GM18508 (cell line): ENCODE measurements at regions not wholly inside any gene's neighbourhood (a gene's known extent, or its start where the extent isn't known, plus 50 kb on each side); places are given as distances from the start of the nearest gene placed in this dataset.
"Not testable (repeated sequence)": the region's sequence is repeated elsewhere in the genome, so short reads cannot be mapped to it uniquely, and the experiment has no call there.

Experiments used
- ATAC-seq: cut with Tn5 transposase; IDR thresholded peaks from one replicate; pipeline ENCODE4 v1.9.1; 2021; ENCODE audit warnings: moderate number of reproducible peaks; ENCODE audit not compliant: insufficient read depth, unreplicated experiment

DNA sequence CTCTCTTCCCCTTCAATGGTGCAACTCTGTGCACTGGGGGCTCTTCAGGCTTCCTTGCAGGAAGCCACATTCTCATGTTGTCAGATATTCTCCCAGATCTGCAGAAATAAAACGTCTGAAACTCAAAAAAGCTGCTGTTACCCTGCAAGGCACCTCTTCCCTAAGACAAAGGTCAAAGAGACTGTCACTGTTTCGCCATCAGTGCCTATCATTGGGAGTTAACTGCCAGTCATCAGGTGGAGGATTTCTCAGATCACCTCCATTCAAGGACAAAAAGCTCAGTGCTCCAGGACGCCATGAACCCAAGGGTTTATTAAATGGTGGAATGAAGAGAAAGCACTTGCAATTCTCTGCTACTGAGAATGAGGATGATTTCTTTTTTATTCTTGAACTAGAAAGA lies 144.6 kb upstream of the PALS2 start:
- no peak for ATAC-seq

DNA sequence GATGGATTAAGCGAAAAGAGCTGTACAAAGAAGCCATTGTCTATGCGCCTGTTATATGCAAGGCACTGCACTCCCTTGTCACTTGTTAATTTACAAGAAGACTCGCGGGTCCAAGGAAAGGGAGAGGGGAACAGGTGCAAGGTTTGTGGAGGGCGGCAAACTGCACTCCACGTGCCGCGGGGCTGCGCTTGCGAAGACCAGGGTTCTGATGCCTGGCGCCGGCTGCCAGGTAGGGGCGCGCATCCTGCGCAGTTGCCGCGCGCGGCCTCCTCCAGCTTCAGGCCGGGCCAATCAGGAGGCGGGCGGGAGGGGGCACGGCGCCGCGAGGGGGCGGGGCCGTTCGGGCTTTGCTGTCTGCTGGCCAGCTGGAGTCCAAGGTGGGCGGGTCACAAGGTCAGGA lies 140.6 kb upstream of the PALS2 start:
- no peak for ATAC-seq

DNA sequence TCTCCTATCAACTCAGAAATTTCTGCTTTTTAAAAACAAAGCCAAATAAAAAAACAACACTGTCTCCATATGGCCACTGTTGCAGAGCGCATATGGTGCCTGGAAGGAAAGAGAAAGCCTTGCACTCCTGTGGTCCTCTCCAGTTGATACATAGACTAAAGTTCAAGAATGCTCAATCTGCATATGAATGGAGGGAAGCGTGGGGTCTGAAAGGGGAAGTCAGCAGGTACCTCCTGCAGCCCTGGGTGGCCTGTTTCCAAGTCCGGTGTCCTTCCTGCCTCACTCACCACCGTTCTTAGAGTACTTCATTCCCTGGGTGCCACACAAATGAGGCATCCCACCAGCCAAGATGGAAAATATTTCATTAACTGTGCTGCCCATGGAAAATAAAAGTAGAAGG lies 138.3 kb upstream of the PALS2 start:
- ATAC-seq: no peak

DNA sequence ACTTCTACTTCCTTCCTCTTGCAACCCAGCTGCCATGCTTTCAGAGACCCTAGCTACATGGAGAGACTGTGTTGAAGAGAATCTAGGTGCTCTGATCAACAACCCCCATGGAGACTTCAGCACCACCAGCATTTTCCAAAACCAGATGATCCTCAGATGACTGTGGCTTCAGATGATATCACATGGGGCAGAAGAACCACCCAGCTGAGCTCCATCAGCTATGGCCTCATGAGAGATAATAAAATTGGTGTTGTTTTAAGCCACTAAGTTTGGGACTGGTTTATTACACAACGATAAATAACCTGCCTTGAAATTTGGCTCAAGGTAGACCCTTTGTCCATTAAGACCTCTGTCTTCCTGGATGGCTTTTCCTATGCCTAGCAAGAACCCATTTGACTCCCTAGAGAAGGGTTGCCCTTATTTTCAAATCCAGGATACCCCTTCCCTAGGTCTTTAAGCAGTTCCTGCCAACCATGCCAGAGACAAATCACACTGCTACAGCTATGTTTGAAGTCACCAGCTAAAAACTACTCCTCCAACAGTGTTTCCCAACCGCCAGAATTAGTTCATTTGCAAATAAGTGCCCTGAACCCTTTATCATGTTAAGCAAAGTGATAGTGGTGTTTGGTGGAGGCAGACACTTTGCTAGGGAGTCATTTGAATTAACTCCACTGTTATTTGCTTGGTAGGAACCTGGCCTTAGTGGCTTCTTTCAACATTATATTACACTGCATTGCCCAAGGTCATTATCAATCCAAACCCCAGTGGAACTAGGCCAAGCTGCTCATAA lies 136.9 kb upstream of the PALS2 start:
- no peak for ATAC-seq

DNA sequence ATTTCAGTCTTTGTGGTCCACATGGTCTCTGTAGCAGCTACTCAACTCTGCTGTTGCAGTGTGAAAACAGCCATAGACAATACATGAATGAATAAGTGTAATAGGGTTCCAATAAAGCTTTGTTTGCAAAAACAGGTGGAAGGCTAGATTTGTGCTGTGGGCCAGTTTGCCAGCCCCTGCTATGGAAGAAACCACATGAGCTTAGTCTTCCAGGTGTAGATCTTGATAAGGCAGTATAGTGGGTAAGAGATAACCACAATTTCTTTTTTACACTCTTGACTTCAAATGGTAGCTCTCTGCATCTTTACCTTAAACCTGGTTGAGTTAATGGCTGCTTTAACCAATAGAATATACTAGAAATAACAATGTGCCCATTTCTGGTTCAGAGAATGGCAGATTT lies 135.0 kb upstream of the PALS2 start:
- no peak for ATAC-seq

DNA sequence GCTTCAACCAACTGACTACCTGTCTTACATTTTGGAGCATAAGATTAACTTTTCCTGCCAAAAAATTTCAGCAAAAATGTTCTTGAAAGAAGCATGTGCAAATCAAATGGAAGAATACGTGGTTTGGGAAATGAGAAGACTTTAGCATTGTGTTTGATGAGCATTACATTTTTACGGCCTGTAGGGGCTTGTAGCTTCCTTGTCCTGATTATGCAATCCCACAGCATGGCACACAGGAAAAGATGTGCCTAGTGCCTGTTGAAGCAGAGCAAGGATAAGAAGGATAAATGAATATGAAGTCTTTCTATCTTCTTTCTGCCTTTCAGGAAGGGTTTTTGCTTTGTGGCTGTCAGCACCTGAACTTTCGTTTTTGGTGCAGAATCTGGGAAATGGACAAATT lies 134.1 kb upstream of the PALS2 start:
- ATAC-seq: not testable (repeated sequence)

DNA sequence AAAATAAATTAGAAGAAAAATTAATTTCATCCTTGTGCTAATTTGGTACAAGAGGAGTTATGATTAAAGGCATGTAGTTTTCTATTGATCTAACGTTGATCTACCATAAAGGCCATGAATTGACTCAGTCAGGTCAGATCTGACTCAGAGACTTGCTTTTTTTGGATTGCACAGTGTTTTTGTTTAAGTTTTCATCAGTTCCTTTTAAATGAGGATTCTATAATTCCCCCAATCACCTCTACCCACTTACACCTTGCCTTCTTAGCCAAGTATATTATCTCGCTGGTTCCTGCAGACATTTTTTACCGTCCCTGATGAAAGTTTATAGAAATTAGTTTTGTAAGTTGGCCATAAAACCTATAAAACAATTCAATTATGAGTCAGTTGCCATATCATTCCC lies 132.4 kb upstream of the PALS2 start:
- no peak for ATAC-seq

DNA sequence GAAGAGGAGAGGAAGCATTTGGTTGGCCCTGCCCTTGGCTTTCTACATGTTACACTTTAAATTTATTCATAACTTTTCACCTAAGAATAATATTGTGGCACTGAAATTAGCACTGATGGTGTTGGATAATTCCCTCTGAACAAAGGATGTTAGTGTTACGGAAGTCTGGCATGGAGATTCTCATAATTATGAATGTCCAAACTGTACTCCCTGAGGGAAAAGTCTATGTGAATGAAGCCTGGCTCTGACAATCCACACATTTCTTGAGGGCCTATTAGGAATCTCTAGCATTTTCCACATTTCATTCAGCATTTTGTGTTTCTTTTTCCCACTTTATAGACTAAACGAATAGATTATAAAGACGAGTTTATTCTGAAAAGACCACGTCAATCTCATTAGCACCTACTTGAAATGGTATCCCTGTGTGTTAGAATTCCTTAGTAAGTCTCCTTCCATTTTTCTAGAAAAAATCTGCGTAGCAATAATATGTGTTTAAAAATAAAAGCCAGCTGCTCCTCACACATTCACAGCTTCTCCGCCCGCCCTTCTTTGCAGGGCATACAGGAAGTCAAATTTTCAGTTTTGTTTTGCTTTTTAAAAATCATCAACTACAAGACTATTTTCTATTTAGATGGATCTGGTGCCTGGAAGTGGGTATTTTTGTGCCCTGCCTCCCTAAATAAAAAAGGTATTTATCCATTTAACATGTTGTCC lies 131.8 kb upstream of the PALS2 start:
- ATAC-seq: no peak

DNA sequence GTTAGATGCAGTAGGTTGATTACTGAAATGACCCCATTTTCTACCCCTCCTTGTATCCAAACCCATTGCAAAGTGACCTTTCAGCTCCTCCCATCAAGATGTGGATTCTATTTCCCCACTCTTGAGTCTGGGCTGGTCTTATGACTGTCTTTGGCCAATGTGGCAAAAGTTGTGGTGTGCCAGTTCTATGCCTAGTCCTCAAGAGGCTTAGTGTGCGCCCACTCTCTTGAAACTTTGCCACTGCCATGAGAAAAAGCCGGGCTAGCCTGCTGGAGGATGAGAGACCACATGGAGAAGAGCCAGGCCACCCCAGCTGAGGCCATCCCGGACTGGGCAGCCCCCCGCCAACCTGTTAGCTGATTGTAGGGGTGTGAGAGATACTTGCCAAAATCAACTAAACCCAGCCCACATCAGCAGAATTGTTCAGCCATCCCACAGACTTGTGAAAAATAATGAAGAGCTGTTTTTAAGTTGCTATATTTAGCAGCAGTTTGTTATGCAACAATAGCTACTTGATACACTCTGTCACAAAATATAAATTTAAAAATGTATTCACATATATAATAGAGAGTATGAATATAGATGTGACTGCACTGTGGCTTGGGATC lies 131.0 kb upstream of the PALS2 start:
- ATAC-seq: no peak

DNA sequence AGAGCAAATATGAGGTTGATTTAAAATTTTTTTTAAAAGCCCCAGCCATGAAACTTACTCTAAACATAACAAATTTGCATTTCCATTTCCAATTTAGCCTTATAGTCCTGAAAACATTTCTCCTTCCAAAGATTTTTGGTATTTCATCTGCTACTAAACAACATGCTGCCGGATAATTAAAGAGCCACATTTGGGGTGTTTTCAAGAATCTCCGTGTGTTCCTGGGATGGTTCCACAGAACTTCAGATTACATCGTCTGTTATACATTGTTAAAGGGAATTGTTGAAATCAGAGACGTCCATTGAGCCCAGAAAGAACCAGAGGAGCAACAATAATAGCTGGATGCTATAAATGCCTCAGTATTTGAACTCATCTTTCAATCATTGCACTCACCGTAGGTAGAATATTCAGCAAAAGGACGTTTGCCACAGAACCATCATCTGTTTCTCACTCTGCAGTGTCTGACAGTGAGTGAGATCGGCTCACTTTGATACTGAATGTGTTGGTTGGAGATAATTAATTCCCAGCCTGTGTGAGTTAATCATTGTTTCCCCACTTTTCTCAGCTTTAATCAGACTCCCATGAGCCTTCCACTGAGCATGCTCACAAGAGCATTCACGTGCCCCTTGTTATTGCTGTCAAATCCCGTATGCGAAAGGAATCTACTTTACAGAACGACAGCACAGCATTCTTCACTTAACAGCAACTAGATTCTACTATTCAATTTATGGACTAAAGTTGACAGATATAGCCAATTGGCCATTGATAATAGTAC lies 128.4 kb upstream of the PALS2 start:
- ATAC-seq: no peak

DNA sequence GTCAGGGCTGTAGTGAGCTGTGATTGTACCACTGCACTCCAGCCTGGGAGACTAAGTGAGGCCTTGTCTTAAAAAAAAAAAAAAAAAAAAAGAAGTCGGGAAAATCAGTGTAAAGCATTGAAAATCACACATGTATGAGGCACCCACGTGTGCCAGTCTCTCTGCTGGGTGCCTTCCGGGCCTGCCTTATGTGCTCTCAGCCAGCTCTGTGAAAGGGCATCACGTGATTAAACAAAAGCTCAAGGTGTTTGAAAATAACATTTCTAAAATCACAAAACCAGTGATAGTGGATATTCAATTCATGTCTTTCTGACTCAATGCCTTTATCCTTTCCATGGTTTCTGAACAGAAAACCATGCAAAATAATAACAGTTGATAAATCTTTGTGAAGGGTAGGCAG lies 125.2 kb upstream of the PALS2 start:
- ATAC-seq: no peak

DNA sequence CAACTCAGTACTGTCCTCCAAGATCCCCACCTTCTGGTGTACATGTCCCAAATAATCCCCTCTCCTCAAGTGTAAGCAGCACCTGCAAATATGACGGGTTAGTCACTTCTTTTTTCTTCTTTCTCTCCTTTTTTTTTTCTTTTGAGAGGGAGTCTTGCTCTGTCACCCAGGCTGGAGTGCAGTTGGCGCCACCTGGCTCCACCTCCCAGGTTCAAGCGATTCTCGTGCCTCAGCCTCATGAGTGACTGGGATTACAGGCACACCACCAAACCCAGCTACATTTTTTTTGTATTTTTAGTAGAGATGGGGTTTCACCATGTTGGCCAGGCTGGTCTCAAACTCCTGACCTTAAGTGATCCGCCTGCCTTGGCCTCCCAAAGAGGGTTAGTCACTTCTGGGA lies 123.8 kb upstream of the PALS2 start:
- ATAC-seq: not testable (repeated sequence)

DNA sequence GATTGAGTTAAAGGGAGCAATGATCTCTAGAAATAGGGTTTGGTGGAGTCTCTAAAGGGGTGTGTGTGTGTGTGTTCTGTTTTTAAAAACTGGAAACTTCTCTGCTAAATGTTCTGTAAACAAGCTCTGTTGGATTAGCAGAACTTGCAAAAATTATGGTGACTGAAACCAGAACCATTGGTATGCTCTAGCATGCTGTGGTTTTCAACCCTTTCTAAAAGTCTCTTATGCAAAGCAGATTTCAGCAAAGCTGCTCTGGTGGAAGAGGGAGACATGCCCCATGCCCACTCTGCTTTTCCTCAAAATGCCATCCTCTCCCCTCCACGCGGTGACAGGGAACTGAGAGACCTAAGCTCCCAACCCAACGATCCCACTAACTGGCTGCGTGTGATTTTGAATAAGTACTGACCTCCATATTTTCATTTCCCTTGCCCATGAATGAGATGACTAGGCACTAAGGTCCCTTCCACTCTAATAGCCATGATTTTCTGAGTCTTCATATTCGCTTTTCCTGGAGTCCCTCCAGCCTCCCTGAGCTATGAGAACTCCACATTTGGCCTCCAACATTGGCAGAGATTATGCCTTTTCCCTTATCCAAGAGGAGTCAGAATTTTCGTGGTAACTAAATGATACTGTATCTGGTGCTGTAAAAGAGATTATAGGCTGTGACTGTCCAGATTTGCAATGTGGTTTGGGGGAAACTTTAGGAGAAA lies 117.3 kb upstream of the PALS2 start:
- ATAC-seq: no peak

DNA sequence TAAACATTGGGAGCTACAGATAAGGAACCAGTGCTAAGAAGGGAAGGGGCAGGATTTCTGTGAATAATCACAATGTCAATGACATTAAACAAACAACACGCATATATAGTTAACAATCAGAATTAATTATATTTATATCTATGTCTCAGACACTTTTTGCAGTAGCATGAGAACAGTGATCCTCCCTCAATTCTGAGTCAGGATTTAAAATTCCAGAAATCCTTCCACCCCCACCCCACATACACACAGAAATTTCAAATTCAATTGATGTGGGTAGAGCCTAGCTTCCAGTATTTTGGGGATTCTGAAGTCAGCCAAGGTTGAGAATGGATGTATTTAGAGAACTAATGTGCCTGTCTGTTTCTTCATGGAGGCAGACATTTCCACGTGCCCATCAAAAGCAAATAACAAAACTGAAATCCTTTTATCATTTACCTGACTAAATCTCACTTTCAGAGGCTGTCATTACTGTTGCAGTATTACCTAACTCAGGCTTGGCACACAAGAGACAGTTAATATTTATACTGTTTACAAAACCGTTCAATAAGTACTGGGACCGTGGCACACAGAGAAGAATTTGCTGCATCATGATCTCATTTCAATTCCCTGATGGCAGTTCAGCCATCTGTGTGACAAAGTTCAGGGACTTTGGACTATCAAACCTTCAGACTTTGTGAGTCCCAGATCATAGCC lies 116.6 kb upstream of the PALS2 start:
- ATAC-seq: peak; percentile 37

DNA sequence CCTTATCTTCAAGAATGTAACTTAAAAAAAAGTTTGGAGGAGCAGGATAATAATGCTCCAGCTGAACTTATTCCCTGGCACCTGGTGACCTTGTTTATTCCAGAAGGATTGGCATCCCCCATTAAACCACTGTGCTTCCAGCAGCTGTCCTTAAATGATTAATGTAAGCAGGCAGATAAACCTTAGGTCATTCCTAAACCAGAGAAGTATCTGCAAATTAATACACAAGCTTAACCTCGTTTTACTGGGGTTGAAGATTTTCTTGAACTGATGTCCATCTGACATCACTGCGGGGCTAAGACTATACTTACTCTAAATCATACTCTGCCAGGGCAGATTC lies 116.1 kb upstream of the PALS2 start:
- ATAC-seq: no peak

DNA sequence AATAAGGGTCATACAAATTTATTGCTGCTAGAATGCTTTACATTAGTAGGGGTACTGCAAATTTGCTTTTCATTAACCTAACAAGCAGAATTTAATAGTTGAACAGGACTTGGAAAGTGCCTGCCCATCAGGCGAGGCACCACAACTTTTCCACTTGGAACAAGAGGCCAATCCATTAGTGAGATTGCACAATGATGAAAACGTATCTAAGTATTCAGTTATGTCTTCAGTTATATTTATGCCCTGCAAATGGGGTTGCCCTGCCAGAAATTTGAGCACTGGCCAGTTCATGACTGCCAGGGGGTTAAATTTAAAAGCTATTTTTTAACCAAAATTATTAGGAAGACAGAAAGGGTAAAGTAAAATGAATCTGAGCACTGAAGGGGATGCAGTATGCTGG lies 111.1 kb upstream of the PALS2 start:
- no peak for ATAC-seq

DNA sequence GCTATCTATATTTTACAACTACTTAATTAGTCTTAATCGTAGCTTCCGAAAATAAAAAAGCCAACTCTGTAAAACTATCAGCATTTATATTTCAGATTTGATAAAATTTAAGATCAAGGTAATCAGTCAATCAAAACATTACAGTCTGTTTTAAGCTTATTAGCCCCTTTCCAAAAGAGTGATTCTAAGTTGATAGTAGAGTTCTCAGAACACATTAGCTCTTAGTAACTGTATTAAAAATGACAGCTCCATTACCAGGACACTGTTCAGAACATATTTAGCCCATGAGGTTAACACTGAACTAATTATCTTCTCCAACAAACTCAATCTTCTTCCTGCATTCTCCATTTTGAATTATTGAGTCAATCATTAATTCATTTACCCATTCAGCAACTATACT lies 110.3 kb upstream of the PALS2 start:
- no peak for ATAC-seq

DNA sequence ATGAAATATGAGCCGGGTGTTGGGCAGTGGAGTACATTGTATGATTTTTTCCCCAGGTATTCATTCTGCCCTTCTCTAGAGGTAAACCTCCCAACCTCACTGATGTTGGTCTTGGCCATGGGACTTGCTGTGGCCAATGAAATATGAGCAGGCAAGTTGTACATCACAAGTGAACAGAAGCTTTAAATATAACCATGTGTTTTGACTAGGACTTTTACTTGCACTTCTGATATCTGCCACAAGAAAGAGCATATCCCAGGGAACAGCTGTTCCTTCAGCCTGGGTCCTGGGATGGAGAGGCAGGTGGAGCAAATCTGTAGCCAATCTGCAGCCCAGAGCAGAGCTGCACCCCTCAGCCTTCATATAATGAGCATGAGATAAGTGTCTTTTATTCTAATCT lies 109.8 kb upstream of the PALS2 start:
- ATAC-seq: no peak

DNA sequence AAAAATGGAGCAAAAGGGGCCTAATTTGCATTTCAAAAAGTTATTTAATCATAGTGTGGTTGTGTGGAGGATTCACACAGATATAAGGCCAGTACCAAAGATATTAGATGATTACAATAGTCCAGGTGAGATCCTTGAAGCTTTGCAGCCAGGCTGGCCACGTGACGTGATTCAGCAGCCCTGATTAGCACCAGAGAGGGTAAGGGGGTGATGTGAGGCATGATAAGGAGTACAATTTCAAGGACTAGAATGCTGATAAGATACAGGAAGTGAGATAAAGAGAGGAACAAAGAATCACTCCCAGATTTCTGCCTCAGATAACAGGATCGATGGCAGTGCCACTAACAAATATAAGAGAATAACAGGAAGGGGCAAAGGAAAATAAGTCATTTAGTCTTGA lies 108.4 kb upstream of the PALS2 start:
- no peak for ATAC-seq
